GM12892 (cell line): ENCODE measurements at regions not wholly inside any gene's neighbourhood (a gene's known extent, or its start where the extent isn't known, plus 50 kb on each side); places are given as distances from the start of the nearest gene placed in this dataset.

ENCODE experiments used
- DNase-seq: peaks from one replicate; pipeline ENCODE4 v3.0.0; 2011; ENCODE audit not compliant: insufficient read length
- FAIRE-seq: peaks from 2 replicates; lab custom pipeline; 2011; peaks lifted over from hg19 to GRCh38; lab: Jason Lieb, UNC
- POLR2A ChIP-seq: IDR thresholded peaks from 2 replicates; pipeline ENCODE4 v1.6.1; 2011; ENCODE audit warnings: low read depth, low read length, control low read depth
- POLR2AphosphoS5 ChIP-seq: IDR thresholded peaks from 2 replicates; pipeline ENCODE4 v1.6.1; 2011; ENCODE audit warnings: low read depth, low read length, control low read depth
- TAF1 ChIP-seq: IDR thresholded peaks from 2 replicates; pipeline ENCODE4 v1.6.1; 2011; ENCODE audit warnings: low read depth, mild to moderate bottlenecking, control low read depth, low read length, borderline replicate concordance

DNA sequence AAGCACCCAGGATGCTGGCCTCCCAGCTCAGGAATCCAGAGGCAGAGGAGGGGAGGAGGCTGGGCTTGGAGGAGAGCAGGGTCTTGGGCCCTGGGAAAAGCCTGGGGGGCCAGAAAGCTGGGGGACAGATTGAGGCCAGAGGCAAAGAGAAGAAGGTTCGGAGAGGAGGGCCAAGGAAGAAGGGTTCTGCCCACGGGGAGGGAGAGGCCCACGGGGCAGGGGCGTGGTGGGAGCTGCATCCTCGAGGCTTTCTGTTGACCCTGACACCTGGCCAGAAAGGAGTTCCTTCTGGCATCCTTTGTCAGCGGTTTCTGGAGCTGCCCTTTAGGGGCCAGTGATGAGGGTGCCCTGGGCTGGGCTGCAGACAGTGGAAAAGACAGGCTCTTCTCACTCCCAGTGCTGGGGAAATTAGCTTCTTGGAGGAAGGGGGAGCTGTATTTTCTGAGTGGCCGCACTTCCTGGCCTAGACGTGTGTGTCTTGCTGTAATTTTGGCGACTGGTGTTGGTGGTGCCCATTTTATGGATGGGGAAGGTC is 308.7 kb downstream of the SEC14L1 start:
- DNase-seq = no peak
- TF ChIP-seq POLR2A = no peak
- no peak for TF ChIP-seq POLR2AphosphoS5
- no peak for TF ChIP-seq TAF1
- FAIRE-seq = no peak

DNA sequence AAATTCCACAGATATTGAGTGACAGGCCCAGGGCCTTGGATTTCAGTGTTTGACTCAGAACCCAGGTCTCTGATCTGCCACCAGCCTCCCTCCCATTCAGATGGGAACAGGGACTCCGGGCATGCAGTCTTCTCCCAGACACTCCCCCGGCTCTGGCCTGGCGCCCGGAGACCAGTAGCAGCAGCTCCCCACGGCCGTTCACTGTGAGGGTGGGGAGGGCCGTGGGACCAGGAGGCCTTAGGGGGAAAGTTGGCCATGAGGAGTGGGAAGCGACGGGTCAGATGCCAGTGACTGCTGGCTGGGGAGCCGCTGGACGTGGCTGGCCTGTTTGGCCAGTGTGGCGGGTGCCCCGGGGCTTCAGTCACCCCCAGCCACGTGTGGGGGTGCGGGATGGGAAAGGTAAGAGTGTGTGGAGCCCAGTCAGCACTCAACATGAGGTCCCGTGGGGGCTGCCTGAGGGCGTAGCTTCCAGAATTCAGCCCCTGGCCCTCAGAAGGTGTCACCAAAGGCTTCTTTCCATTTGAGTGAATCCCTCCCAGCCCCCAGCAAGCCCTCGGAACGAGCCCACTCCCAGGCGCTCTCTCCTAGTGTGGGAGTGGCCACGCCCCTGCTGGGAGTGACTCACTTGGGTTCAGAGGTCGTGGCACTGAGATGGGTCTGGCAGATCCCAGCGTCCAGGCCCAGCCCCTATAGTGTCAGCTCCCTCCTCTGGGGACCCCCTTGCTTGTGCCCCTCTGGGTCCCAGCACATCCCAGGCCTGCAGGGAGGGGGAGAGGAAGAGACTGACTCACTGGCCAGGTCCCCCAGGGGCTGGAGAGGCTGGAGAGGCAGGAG is 309.4 kb downstream of the SEC14L1 start:
- no peak for DNase-seq
- no peak for FAIRE-seq
- TF ChIP-seq TAF1 (no peak), POLR2A (no peak), POLR2AphosphoS5 (no peak)

GRCh38 chr17:77450742-77451244 is 310.0 kb downstream of the SEC14L1 start:
- DNase-seq (no peak), FAIRE-seq (no peak)
- TF ChIP-seq TAF1 (no peak), POLR2A (no peak), POLR2AphosphoS5 (no peak)

- TF ChIP-seq TAF1 (no peak), POLR2AphosphoS5 (peak; percentile 52; the same call in 1 of the 2 replicates), POLR2A (peak; percentile 61; the same call in 1 of the 2 replicates)
- FAIRE-seq (peak; percentile 81), DNase-seq (peak; percentile 61)
Observed at GRCh38 chr17:77451245-77451893, 310.6 kb downstream of the SEC14L1 start.

- peak; percentile 27 for FAIRE-seq
Observed at GRCh38 chr17:77451894-77452852, 311.4 kb downstream of the SEC14L1 start.

DNA sequence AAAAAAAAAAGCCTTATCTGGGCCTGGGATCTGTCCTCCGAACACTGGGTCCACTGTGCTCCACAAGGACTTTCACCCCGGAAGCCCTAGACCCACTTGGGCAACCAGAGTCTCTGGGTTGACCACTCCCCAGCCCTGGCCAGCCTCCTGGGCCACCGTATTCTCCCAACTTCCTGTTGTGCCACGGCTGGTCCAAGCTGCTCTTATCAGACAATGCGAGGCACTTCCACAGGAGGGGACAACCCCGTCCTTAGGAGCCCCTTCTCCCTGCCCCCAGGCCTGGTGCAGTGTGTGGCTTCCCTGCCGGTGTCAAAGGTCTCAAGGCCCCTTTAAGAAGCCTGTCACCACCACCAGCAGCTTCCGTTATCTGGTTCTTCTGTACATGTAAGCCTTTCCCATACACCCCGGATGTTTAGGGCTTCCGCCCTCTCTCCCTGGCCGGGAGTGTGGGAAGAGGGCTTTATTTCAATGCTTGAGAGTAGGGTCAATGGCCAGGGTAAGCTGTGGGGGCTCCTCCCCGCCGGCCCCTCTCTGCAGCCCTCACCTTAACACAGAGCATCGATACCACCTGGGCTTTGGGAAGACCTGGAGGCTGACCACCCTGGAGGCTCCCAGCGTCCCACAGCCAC is 313.0 kb downstream of the SEC14L1 start:
- FAIRE-seq (peak; percentile 27), DNase-seq (no peak)
- TF ChIP-seq POLR2AphosphoS5 = peak; percentile 45; the same call in 1 of the 2 replicates
- peak; percentile 29; the same call in 1 of the 2 replicates for TF ChIP-seq POLR2A
- no peak for TF ChIP-seq TAF1

More at GRCh38 chr17:77451894-77452852, 311.4 kb downstream of the SEC14L1 start:
- no peak for DNase-seq
- TF ChIP-seq POLR2AphosphoS5 (no peak; the same call in 1 of the 2 replicates), POLR2A (no peak; the same call in none of the 2 replicates), TAF1 (no peak)

DNA sequence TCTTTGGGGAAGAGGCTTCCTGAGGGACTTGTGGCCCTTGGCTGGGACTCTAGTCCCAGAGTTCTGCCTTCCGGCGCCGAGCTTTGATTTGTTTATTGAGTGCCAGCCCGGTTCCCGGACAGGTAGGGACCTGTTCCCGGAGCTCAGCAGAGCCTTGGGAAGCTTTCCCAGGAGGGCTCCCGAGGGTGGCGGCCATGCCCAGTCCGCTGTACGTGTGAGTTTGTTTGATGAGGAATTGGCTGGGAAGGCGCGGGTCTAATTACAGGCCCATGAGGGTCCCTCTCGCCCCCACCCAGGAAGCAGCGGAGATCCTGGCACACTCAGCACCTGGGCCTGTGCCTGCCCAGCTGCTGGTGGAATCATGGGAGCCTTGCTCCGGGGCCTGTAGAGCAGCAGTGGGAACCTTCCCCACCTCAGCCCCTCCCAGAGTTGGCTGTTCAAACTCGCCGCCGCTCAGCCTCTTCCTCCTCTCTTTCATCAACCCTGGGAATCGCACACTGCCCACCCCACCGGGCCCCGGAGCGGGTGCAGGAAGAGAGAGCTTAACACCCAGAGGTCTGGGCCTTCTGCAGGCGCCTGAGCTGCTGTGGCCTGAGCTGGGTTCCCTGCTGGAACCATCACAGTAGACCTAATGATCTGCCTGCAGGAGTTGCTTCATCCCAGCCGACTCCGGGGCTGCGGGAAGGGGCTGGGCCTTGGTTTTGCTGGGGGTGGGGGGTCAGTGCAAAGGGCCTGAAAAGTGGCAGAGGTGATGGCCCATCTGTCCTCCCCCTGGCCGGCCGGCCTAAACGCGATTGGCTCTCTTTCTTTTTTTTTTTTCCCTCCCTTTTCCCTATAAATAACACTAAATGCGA is 313.7 kb downstream of the SEC14L1 start:
- TF ChIP-seq TAF1 (no peak), POLR2A (no peak; the same call in none of the 2 replicates), POLR2AphosphoS5 (0 out of 2 replicates have a peak, but pooled peaks have one; percentile 12)
- no peak for DNase-seq
- peak; percentile 36 for FAIRE-seq

GRCh38 chr17:77455111-77455890 is 314.5 kb downstream of the SEC14L1 start:
- DNase-seq = no peak
- TF ChIP-seq POLR2AphosphoS5 (no peak), TAF1 (no peak), POLR2A (no peak; the same call in 1 of the 2 replicates)
- no peak for FAIRE-seq

DNA sequence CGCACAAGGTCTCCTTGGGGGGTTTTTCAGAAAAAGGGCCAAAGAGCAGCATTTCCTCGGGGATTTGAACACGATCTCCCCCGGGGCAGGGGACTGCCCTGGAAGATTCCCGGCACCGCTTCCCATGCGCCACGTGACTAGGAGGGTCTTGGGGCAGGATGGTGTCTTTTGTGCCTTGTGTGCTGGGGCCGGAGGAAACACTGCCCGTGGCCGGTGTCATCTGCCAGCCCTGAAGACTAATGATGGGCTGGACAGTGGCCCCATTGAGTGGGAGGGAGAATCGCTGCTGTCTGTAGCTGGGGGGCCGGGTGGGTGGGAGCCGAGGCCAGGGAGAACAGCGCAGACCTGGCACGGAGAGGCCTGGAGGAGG is 315.1 kb downstream of the SEC14L1 start:
- TF ChIP-seq POLR2A (no peak), TAF1 (no peak), POLR2AphosphoS5 (no peak)
- FAIRE-seq = no peak

More for the DNA sequence above, 315.1 kb downstream of the SEC14L1 start:
- DNase-seq = no peak
